Prostate gland (tissue), 2 donors: ENCODE measurements at regions not wholly inside any gene's neighbourhood (a gene's known extent, or its start where the extent isn't known, plus 50 kb on each side); places are given as distances from the start of the nearest gene placed in this dataset.
"Not testable (repeated sequence)": the region's sequence is repeated elsewhere in the genome, so short reads cannot be mapped to it uniquely, and the experiment has no call there.

Experiments
- DNase-seq: peaks from one replicate; pipeline ENCODE4 v3.0.0-alpha.2; 2019; ENCODE audit warnings: low spot score
- H3K27ac ChIP-seq, 2 donors: fragments of 200-600 bp; sonication (generic); 2 replicates each; pipeline ENCODE4 v1.5.1; 2017 to 2019
- H3K27me3 ChIP-seq: fragments of 200-600 bp; sonication (generic); replicated peaks from 2 replicates; pipeline ENCODE4 v1.5.1; 2019; ENCODE audit not compliant: insufficient read depth
- H3K36me3 ChIP-seq, 2 donors: fragments of 200-600 bp; sonication (generic); 1 replicate in 1 of 2; 2 replicates in 1 of 2; pipeline versions ENCODE4 v1.5.1 to v1.8.1; 2017 to 2019
- H3K4me1 ChIP-seq: fragments of 200-600 bp; sonication (generic); replicated peaks from 2 replicates; pipeline ENCODE4 v1.5.1; 2019
- H3K4me3 ChIP-seq, 2 donors: fragments of 200-600 bp; sonication (generic); 2 replicates each; pipeline ENCODE4 v1.5.1; 2017 to 2019
- H3K9me3 ChIP-seq: fragments of 200-600 bp; sonication (generic); 2 replicates; pipeline ENCODE4 v1.5.1; 2017
- CTCF ChIP-seq, 4 experiments: fragments of 200-600 bp in 2 of 4; fragments of 450-650 bp in 2 of 4; sonication (generic) in 2 of 4; IDR thresholded peaks; 1 replicate in 3 of 4; 2 replicates in 1 of 4; pipeline ENCODE4 v1.5.1; 2016 to 2019; ENCODE audit warnings: antibody characterized with exemption in 4 of 4, mild to moderate bottlenecking in 2 of 4, moderate library complexity in 2 of 4
- POLR2A ChIP-seq: fragments of 450-650 bp; IDR thresholded peaks from one replicate; pipeline ENCODE4 v1.6.1; 2016; ENCODE audit warnings: antibody characterized with exemption, mild to moderate bottlenecking
- POLR2AphosphoS5 ChIP-seq: sonication (generic); formaldehyde crosslinking; IDR thresholded peaks from one replicate; pipeline ENCODE4 v1.6.1; 2017; ENCODE audit warnings: antibody characterized with exemption
- WGBS: methylation state at CpG from one replicate; pipeline ENCODE4 v1.1.5; 2018; 5-methylcytosine and 5-hydroxymethylcytosine counted together
- intact Hi-C: fragments of 100-400 bp; cut with DNase I; formaldehyde crosslinking; loops from one replicate; pipeline ENCODE4 v1.14.2; 2022

GRCh38 chr1:213598263-213598662, 389.5 kb upstream of the PROX1 start:
- Histone ChIP-seq H3K36me3 (no peaks in the 10 kb centered on the region), H3K9me3 (no peaks in the 10 kb centered on the region), H3K4me3 (no peak overlapping the region), H3K4me1 (no peaks in the 10 kb centered on the region), H3K27me3 (no peaks in the 10 kb centered on the region), H3K27ac (no peak overlapping the region)
- intact Hi-C loops, result no loop called here
- TF ChIP-seq POLR2AphosphoS5, result no peak
- no peak for TF ChIP-seq CTCF (IDR thresholded peaks at IDR 0.05)
- TF ChIP-seq POLR2A, result no peak
- no peak for DNase-seq
- 91% methylated on average over 3 of the region's 3 CpGs for WGBS

GRCh38 chr1:213600879-213601278, 386.9 kb upstream of the PROX1 start:
- no peaks in the 10 kb centered on the region for H3K4me1 ChIP-seq
- H3K36me3 ChIP-seq, result no peaks in the 10 kb centered on the region
- no peaks in the 10 kb centered on the region for H3K27me3 ChIP-seq
- no peak for DNase-seq
- TF ChIP-seq POLR2A, result no peak
- TF ChIP-seq POLR2AphosphoS5, result no peak
- TF ChIP-seq CTCF (IDR thresholded peaks at IDR 0.05), result no peak
- no peak overlapping the region for H3K27ac ChIP-seq
- H3K4me3 ChIP-seq, result no peak overlapping the region
- no peaks in the 10 kb centered on the region for H3K9me3 ChIP-seq
- intact Hi-C loops, result no loop called here

GRCh38 chr1:213601705-213602104, 386.1 kb upstream of the PROX1 start:
- H3K36me3 ChIP-seq, H3K4me1 ChIP-seq, intact Hi-C loops, H3K4me3 ChIP-seq, DNase-seq, H3K27ac ChIP-seq, H3K27me3 ChIP-seq, H3K9me3 ChIP-seq: not testable (repeated sequence)

GRCh38 chr1:213602796-213603486, 384.8 kb upstream of the PROX1 start:
- no peak for DNase-seq
- no peak overlapping the region for H3K27ac ChIP-seq
- WGBS, result 95% methylated on average over 2 of the region's 2 CpGs
- no peaks in the 10 kb centered on the region for H3K36me3 ChIP-seq
- intact Hi-C loops, result no loop called here
- H3K9me3 ChIP-seq, result no peaks in the 10 kb centered on the region
- TF ChIP-seq CTCF (IDR thresholded peaks at IDR 0.05), result no peak
- TF ChIP-seq POLR2AphosphoS5, result no peak
- no peak for TF ChIP-seq POLR2A
- H3K4me1 ChIP-seq, result no peaks in the 10 kb centered on the region
- H3K27me3 ChIP-seq, result no peaks in the 10 kb centered on the region
- H3K4me3 ChIP-seq, result no peak overlapping the region

GRCh38 chr1:213604477-213604876, 383.3 kb upstream of the PROX1 start:
- H3K27ac ChIP-seq, result no peak overlapping the region
- no peaks in the 10 kb centered on the region for H3K27me3 ChIP-seq
- H3K4me3 ChIP-seq, result no peak overlapping the region
- no peak for DNase-seq
- TF ChIP-seq POLR2AphosphoS5 (no peak), POLR2A (no peak), CTCF (IDR thresholded peaks at IDR 0.05) (no peak)
- no peaks in the 10 kb centered on the region for H3K4me1 ChIP-seq
- no peaks in the 10 kb centered on the region for H3K36me3 ChIP-seq
- no peaks in the 10 kb centered on the region for H3K9me3 ChIP-seq
- WGBS, result 58% methylated on average over 4 of the region's 4 CpGs
- intact Hi-C loops, result no loop called here
